Right lobe of liver (tissue), 6 donors: ENCODE measurements at regions not wholly inside any gene's neighbourhood (a gene's known extent, or its start where the extent isn't known, plus 50 kb on each side); places are given as distances from the start of the nearest gene placed in this dataset.

Experiments
- ATAC-seq, 4 donors: fragments of 200-7000 bp; cut with Tn5 transposase; one replicate each; pipeline ENCODE4 v1.9.1; 2020; ENCODE audit warnings: mild to moderate bottlenecking in 4 of 4, moderate library complexity in 4 of 4
- DNase-seq, 3 donors: peaks; one replicate each; pipeline ENCODE4 v3.0.0-alpha.2; 2020
- H3K27ac ChIP-seq, 3 donors: fragments of 200-600 bp; one replicate each; pipeline ENCODE4 v1.8.0; 2022
- H3K27me3 ChIP-seq, 2 donors: fragments of 200-600 bp; one replicate each; pipeline ENCODE4 v1.8.0; 2022
- H3K36me3 ChIP-seq, 4 donors: fragments of 200-600 bp; sonication (generic) in 1 of 4; one replicate each; pipeline versions ENCODE4 v1.5.1 to v1.8.0; 2017 to 2022; ENCODE audit warnings: control low read depth in 1 of 4
- H3K4me1 ChIP-seq, 4 donors: fragments of 200-600 bp; sonication (generic) in 1 of 4; one replicate each; pipeline versions ENCODE4 v1.5.1 to v1.8.0; 2017 to 2022; ENCODE audit warnings: control low read depth in 1 of 4
- H3K4me3 ChIP-seq, 3 donors: fragments of 200-600 bp; one replicate each; pipeline ENCODE4 v1.8.0; 2022
- H3K9me3 ChIP-seq, 4 donors: fragments of 200-600 bp; sonication (generic) in 1 of 4; one replicate each; pipeline versions ENCODE4 v1.5.1 to v1.8.0; 2017 to 2022; ENCODE audit warnings: control low read depth in 1 of 4
- CTCF ChIP-seq, 4 donors: fragments of 200-600 bp in 3 of 4; fragments of 450-650 bp in 1 of 4; IDR thresholded peaks; one replicate each; pipeline versions ENCODE4 v1.5.1 to v1.8.0; 2016 to 2022; ENCODE audit warnings: antibody characterized with exemption in 4 of 4, mild to moderate bottlenecking in 2 of 4
- POLR2A ChIP-seq: fragments of 450-650 bp; IDR thresholded peaks from one replicate; pipeline ENCODE4 v1.6.1; 2017; ENCODE audit warnings: antibody characterized with exemption, mild to moderate bottlenecking
- WGBS: methylation state at CpG from one replicate; pipeline ENCODE4 v1.1.6; 2018; ENCODE audit warnings: low coverage, low lambda C conversion rate; ENCODE audit not compliant: insufficient coverage; ENCODE audit errors: missing lambda C conversion rate; 5-methylcytosine and 5-hydroxymethylcytosine counted together
- intact Hi-C, 2 donors: fragments of 100-400 bp; cut with DNase I; formaldehyde crosslinking; loops; one replicate each; pipeline versions ENCODE4 v1.11.2 to v1.14.1; 2022
- donor health status: DM: no; HTN: yes; CAD: no.
- donor health status: DM: no; HTN: no; CAD: no.
- donor health status: DM: no; HTN: no; CAD: no.
- donor health status: DM: no; HTN: yes; CAD: no.
- donor health status: DM: no; HTN: yes; CAD: no.

- DNase-seq (no peak), ATAC-seq (no peak)
- Histone ChIP-seq H3K36me3 (no peaks in the 10 kb centered on the region), H3K27ac (no peak overlapping the region), H3K27me3 (peaks cover 0 to 6% of the 10 kb centered on the region in 2 donors), H3K4me1 (no peaks in the 10 kb centered on the region), H3K4me3 (no peak overlapping the region), H3K9me3 (no peaks in the 10 kb centered on the region)
- intact Hi-C loops, result no loop called here
- 92% methylated on average over 4 of the region's 8 CpGs for WGBS
- TF ChIP-seq POLR2A, result no peak
- no peak for TF ChIP-seq CTCF (IDR thresholded peaks at IDR 0.05)
These were observed 76.0 kb upstream of the DHRSX start for GRCh38 chrX:2576793-2577192.

- 65% methylated on average over 6 of the region's 6 CpGs for WGBS
These were observed 73.5 kb upstream of the DHRSX start for GRCh38 chrX:2574271-2574670.

GRCh38 chrX:2572740-2573139 is 72.0 kb upstream of the DHRSX start:
- no peak for DNase-seq
- no peak for ATAC-seq
- no peaks in the 10 kb centered on the region for H3K4me1 ChIP-seq
- 77% methylated on average over 5 of the region's 7 CpGs for WGBS
- intact Hi-C loops, result no loop called here
- no peaks in the 10 kb centered on the region for H3K9me3 ChIP-seq
- no peaks in the 10 kb centered on the region for H3K36me3 ChIP-seq
- TF ChIP-seq CTCF (IDR thresholded peaks at IDR 0.05) (no peak), POLR2A (no peak)
- no peaks in the 10 kb centered on the region for H3K27me3 ChIP-seq
- H3K4me3 ChIP-seq, result no peak overlapping the region
- no peak overlapping the region for H3K27ac ChIP-seq

More at GRCh38 chrX:2574271-2574670, 73.5 kb upstream of the DHRSX start:
- DNase-seq (no peak), ATAC-seq (no peak)
- no peaks in the 10 kb centered on the region for H3K4me1 ChIP-seq
- no peaks in the 10 kb centered on the region for H3K36me3 ChIP-seq
- H3K27me3 ChIP-seq, result no peaks in the 10 kb centered on the region
- intact Hi-C loops, result no loop called here
- no peak overlapping the region for H3K27ac ChIP-seq
- H3K9me3 ChIP-seq, result no peaks in the 10 kb centered on the region
- no peak overlapping the region for H3K4me3 ChIP-seq
- TF ChIP-seq POLR2A (no peak), CTCF (IDR thresholded peaks at IDR 0.05) (no peak)

GRCh38 chrX:2568125-2568524 is 67.3 kb upstream of the DHRSX start:
- H3K4me3 ChIP-seq, result no peak overlapping the region
- no peak overlapping the region for H3K27ac ChIP-seq
- no peaks in the 10 kb centered on the region for H3K9me3 ChIP-seq
- DNase-seq, result no peak
- TF ChIP-seq CTCF (IDR thresholded peaks at IDR 0.05) (no peak), POLR2A (no peak)
- H3K27me3 ChIP-seq, result no peaks in the 10 kb centered on the region
- no peaks in the 10 kb centered on the region for H3K36me3 ChIP-seq
- H3K4me1 ChIP-seq, result no peaks in the 10 kb centered on the region
- intact Hi-C loops, result no loop called here
- WGBS, result 51% methylated on average over 6 of the region's 6 CpGs
- ATAC-seq, result peak; percentile 37 to 83 (median 68)

GRCh38 chrX:2566055-2566454 is 65.3 kb upstream of the DHRSX start:
- Histone ChIP-seq H3K27me3 (no peaks in the 10 kb centered on the region), H3K36me3 (no peaks in the 10 kb centered on the region), H3K9me3 (no peaks in the 10 kb centered on the region), H3K4me3 (no peak overlapping the region), H3K27ac (no peak overlapping the region), H3K4me1 (no peaks in the 10 kb centered on the region)
- TF ChIP-seq CTCF (IDR thresholded peaks at IDR 0.05) (no peak), POLR2A (no peak)
- WGBS, result 72% methylated on average over 8 of the region's 8 CpGs
- no peak for ATAC-seq
- intact Hi-C loops, result no loop called here
- DNase-seq, result no peak
